Gastroesophageal sphincter (tissue), 3 donors: ENCODE measurements at regions not wholly inside any gene's neighbourhood (a gene's known extent, or its start where the extent isn't known, plus 50 kb on each side); places are given as distances from the start of the nearest gene placed in this dataset.

ENCODE experiments used
- CTCF ChIP-seq, 4 experiments: fragments of 200-600 bp in 2 of 4; fragments of 450-650 bp in 2 of 4; sonication (generic) in 1 of 4; IDR thresholded peaks; one replicate each; pipeline ENCODE4 v1.5.1; 2017 to 2019; ENCODE audit warnings: antibody characterized with exemption in 4 of 4, mild to moderate bottlenecking in 2 of 4, moderate library complexity in 2 of 4
- POLR2A ChIP-seq, 2 donors: fragments of 450-650 bp; IDR thresholded peaks; one replicate each; pipeline ENCODE4 v1.6.1; 2017; ENCODE audit warnings: antibody characterized with exemption in 2 of 2, mild to moderate bottlenecking in 2 of 2, moderate library complexity in 1 of 2
- POLR2AphosphoS5 ChIP-seq: sonication (generic); formaldehyde crosslinking; IDR thresholded peaks from one replicate; pipeline ENCODE4 v1.6.1; 2017; ENCODE audit warnings: antibody characterized with exemption

DNA sequence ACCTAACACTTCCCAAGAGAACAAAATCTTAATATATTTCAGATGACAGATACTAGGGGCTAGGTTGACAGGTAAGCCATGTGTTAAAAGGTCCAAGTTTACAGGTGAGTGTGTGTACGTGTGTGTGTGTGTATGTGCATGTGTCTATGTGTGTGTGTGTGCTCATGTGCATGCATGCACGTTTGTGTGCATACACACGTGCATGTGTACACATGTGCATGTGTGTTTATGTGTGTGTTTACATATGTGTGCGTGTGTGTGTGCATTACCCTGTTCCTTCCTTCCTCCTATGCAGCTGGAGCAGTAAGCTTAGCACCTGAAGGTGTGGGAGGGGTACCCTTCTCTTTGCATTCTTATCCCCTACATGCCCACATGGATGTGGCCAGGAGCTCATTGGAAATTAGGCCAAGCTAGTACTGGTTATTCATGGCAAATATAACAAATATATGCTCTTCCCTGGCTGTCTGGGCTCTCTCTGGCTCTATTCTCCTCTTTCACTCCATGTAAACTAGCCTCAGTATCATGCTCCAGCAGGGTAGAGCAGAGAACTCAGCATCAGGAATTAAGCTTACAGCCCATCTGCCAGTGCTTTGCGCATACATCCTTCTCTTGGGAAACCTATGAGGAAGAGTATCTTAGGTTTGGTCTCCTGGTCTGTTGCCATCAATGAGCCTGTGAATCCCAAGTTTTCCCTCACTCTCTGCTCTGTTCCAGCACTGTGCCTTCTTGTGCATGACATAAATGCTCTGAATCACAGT is 258.0 kb upstream of the MYOCD start:
- TF ChIP-seq CTCF (IDR thresholded peaks at IDR 0.05) (no peak), POLR2AphosphoS5 (no peak), POLR2A (IDR thresholded peaks at IDR 0.05) (no peak)
